ENCODE measurements at regions not wholly inside any gene's neighbourhood (a gene's known extent, or its start where the extent isn't known, plus 50 kb on each side); places are given as distances from the start of the nearest gene placed in this dataset.

GRCh38 chr1:104064399-104064798, 314.7 kb downstream of the AMY1C start:
- no peak for DNase-seq (ENCODE audit: low read depth)
- TF ChIP-seq CTCF (IDR thresholded peaks at IDR 0.05; ENCODE audit: insufficient read depth, low read depth, low read length, missing control alignments), result no peak
- no peak overlapping the region for H3K4me3 ChIP-seq (ENCODE audit: low read depth, low read length)

- DNase-seq (ENCODE audit: low read depth), result no peak
- H3K4me3 ChIP-seq (ENCODE audit: low read depth, low read length), result no peak overlapping the region
- no peak for TF ChIP-seq CTCF (IDR thresholded peaks at IDR 0.05; ENCODE audit: insufficient read depth, low read depth, low read length, missing control alignments)
Measured at GRCh38 chr1:104072915-104073371, 323.2 kb downstream of the AMY1C start.

- H3K4me3 ChIP-seq (ENCODE audit: low read depth, low read length), result no peak overlapping the region
- DNase-seq (ENCODE audit: low read depth), result no peak
- no peak for TF ChIP-seq CTCF (IDR thresholded peaks at IDR 0.05; ENCODE audit: insufficient read depth, low read depth, low read length, missing control alignments)
Measured at GRCh38 chr1:104073463-104073902, 323.8 kb downstream of the AMY1C start.

- no peak overlapping the region for H3K4me3 ChIP-seq (ENCODE audit: low read depth, low read length)
- no peak for TF ChIP-seq CTCF (IDR thresholded peaks at IDR 0.05; ENCODE audit: insufficient read depth, low read depth, low read length, missing control alignments)
- peak; percentile 2 for DNase-seq (ENCODE audit: low read depth)
Measured at GRCh38 chr1:104082221-104082620, 332.5 kb downstream of the AMY1C start.

- no peak overlapping the region for H3K4me3 ChIP-seq (ENCODE audit: low read depth, low read length)
- no peak for TF ChIP-seq CTCF (IDR thresholded peaks at IDR 0.05; ENCODE audit: insufficient read depth, low read depth, low read length, missing control alignments)
- DNase-seq (ENCODE audit: low read depth), result no peak
Measured at GRCh38 chr1:104084380-104084779, 334.7 kb downstream of the AMY1C start.

GRCh38 chr1:104092698-104093097, 343.0 kb downstream of the AMY1C start:
- H3K4me3 ChIP-seq (ENCODE audit: low read depth, low read length), result no peak overlapping the region
- DNase-seq (ENCODE audit: low read depth), result no peak
- TF ChIP-seq CTCF (IDR thresholded peaks at IDR 0.05; ENCODE audit: insufficient read depth, low read depth, low read length, missing control alignments), result no peak

GRCh38 chr1:104098837-104099236, 349.1 kb downstream of the AMY1C start:
- no peak for TF ChIP-seq CTCF (IDR thresholded peaks at IDR 0.05; ENCODE audit: insufficient read depth, low read depth, low read length, missing control alignments)
- DNase-seq (ENCODE audit: low read depth), result no peak
- no peak overlapping the region for H3K4me3 ChIP-seq (ENCODE audit: low read depth, low read length)

Measured in GM12865 (cell line).